Ishikawa (cell line): ENCODE measurements at regions not wholly inside any gene's neighbourhood (a gene's known extent, or its start where the extent isn't known, plus 50 kb on each side); places are given as distances from the start of the nearest gene placed in this dataset.

Source experiments
- CEBPB ChIP-seq: IDR thresholded peaks from 2 replicates; pipeline ENCODE4 v1.6.1; 2012
- CREB1 ChIP-seq: IDR thresholded peaks from 2 replicates; pipeline ENCODE4 v1.6.1; 2012; ENCODE audit warnings: low read depth
- EGR1 ChIP-seq: IDR thresholded peaks from 2 replicates; pipeline ENCODE4 v1.6.1; 2012
- EP300 ChIP-seq: IDR thresholded peaks from 2 replicates; pipeline ENCODE4 v1.6.1; 2012; ENCODE audit warnings: borderline replicate concordance
- FOXM1 ChIP-seq: IDR thresholded peaks from 2 replicates; pipeline ENCODE4 v1.6.1; 2012; ENCODE audit warnings: low read depth, borderline replicate concordance
- MAX ChIP-seq: IDR thresholded peaks from 2 replicates; pipeline ENCODE4 v1.6.1; 2012
- NFIC ChIP-seq: IDR thresholded peaks from 2 replicates; pipeline ENCODE4 v1.6.1; 2012
- RAD21 ChIP-seq: IDR thresholded peaks from 2 replicates; pipeline ENCODE4 v1.6.1; 2012; ENCODE audit warnings: low read depth
- TAF1 ChIP-seq: IDR thresholded peaks from 2 replicates; pipeline ENCODE4 v1.6.1; 2012; ENCODE audit warnings: low read depth, mild to moderate bottlenecking
- TCF12 ChIP-seq: IDR thresholded peaks from 2 replicates; pipeline ENCODE4 v1.6.1; 2012; ENCODE audit warnings: low read depth
- TEAD4 ChIP-seq: IDR thresholded peaks from 2 replicates; pipeline ENCODE4 v1.6.1; 2012
- YY1 ChIP-seq: IDR thresholded peaks from 2 replicates; pipeline ENCODE4 v1.6.1; 2012; ENCODE audit warnings: low read depth
- ZBTB7A ChIP-seq: IDR thresholded peaks from 2 replicates; pipeline ENCODE4 v1.6.1; 2012; ENCODE audit warnings: low read depth
- TF ChIP-seq, protein P1 (sequence below): IDR thresholded peaks from 2 replicates; pipeline ENCODE4 v1.6.1; 2012; ENCODE audit warnings: low read depth, mild to moderate bottlenecking
- TF ChIP-seq, protein P2 (sequence below): IDR thresholded peaks from 2 replicates; pipeline ENCODE4 v1.6.1; 2012

DNA sequence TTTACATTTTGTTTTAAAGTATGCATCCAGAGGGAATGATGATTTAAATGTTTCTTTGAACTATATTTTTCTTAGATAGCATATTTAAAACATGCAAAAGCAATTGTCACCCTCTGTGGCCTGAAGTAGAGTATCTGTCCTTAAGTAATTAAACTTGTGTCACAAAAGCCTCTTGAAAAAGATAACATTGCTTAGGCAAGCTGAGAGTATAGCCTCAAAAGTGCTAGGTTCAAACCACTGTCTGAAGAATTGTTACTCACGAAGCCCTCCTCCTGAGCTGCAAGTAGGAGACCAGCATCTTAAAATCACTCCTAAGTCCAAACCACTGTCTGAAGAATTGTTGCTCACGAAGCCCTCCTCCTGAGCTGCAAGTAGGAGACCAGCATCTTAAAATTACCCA lies 378.0 kb upstream of the PRR16 start:
- TF ChIP-seq NFIC (no peak), MAX (no peak), ZBTB7A (no peak)

- TF ChIP-seq TEAD4 (no peak), FOXM1 (no peak), NFIC (no peak), TCF12 (no peak), ZBTB7A (no peak), CREB1 (no peak), RAD21 (no peak), EGR1 (no peak), CEBPB (no peak), YY1 (no peak)
- TF ChIP-seq, protein P1, sequence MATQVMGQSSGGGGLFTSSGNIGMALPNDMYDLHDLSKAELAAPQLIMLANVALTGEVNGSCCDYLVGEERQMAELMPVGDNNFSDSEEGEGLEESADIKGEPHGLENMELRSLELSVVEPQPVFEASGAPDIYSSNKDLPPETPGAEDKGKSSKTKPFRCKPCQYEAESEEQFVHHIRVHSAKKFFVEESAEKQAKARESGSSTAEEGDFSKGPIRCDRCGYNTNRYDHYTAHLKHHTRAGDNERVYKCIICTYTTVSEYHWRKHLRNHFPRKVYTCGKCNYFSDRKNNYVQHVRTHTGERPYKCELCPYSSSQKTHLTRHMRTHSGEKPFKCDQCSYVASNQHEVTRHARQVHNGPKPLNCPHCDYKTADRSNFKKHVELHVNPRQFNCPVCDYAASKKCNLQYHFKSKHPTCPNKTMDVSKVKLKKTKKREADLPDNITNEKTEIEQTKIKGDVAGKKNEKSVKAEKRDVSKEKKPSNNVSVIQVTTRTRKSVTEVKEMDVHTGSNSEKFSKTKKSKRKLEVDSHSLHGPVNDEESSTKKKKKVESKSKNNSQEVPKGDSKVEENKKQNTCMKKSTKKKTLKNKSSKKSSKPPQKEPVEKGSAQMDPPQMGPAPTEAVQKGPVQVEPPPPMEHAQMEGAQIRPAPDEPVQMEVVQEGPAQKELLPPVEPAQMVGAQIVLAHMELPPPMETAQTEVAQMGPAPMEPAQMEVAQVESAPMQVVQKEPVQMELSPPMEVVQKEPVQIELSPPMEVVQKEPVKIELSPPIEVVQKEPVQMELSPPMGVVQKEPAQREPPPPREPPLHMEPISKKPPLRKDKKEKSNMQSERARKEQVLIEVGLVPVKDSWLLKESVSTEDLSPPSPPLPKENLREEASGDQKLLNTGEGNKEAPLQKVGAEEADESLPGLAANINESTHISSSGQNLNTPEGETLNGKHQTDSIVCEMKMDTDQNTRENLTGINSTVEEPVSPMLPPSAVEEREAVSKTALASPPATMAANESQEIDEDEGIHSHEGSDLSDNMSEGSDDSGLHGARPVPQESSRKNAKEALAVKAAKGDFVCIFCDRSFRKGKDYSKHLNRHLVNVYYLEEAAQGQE: no peak
Observed at GRCh38 chr5:120088412-120088811, 375.7 kb upstream of the PRR16 start.

GRCh38 chr5:120088836-120089235 lies 375.3 kb upstream of the PRR16 start:
- TF ChIP-seq ZBTB7A (no peak), YY1 (no peak), EP300 (no peak), MAX (no peak), TCF12 (no peak), TAF1 (no peak), FOXM1 (no peak), NFIC (no peak), EGR1 (no peak), TEAD4 (no peak), CEBPB (no peak), CREB1 (no peak), RAD21 (no peak)
- TF ChIP-seq, protein P2, sequence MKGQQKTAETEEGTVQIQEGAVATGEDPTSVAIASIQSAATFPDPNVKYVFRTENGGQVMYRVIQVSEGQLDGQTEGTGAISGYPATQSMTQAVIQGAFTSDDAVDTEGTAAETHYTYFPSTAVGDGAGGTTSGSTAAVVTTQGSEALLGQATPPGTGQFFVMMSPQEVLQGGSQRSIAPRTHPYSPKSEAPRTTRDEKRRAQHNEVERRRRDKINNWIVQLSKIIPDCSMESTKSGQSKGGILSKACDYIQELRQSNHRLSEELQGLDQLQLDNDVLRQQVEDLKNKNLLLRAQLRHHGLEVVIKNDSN: no peak
- TF ChIP-seq, protein P1: no peak

DNA sequence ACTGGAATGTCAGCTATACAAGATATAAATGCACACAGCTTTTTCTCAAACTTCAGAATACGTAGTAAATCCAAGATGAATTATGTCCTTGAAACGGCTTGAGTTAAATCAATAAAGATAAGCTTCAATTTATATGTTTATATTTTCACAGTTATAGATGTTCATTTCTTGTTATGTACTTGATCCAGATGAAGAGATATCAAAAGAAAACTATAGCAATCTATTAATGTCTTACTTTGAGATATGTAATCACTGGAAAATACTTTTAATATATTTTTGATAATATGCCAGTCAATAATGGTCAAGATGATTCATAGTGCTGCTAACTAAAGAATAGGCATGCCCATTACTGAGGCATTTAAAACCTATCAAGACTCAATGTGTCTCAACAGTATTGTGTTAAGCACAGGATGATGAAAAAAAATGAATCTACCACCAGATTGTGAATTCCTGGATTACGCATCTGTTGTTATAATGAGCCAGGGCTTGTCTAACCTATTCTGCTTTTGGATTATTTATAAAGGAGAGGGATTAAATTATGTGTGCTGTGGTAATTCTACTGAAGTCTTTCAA lies 372.6 kb upstream of the PRR16 start:
- TF ChIP-seq TCF12 (no peak), TEAD4 (no peak), ZBTB7A (no peak), MAX (no peak), RAD21 (no peak), YY1 (no peak), NFIC (no peak), TAF1 (no peak), FOXM1 (no peak), EGR1 (no peak), EP300 (no peak), CEBPB (no peak), CREB1 (no peak)
- TF ChIP-seq, protein P2: no peak
- TF ChIP-seq, protein P1: no peak
